WERI-Rb-1 (cell line): ENCODE measurements at regions not wholly inside any gene's neighbourhood (a gene's known extent, or its start where the extent isn't known, plus 50 kb on each side); places are given as distances from the start of the nearest gene placed in this dataset.

ENCODE experiments used
- DNase-seq: peaks from one replicate; pipeline ENCODE4 v3.0.0-alpha.2; 2020
- H3K27ac ChIP-seq: fragments of 250-450 bp; sonication (Bioruptor Pico); 2 replicates; pipeline ENCODE4 v1.5.1; 2020; ENCODE audit warnings: mild to moderate bottlenecking, moderate library complexity
- H3K27me3 ChIP-seq: fragments of 250-450 bp; sonication (Bioruptor Pico); 2 replicates; pipeline ENCODE4 v1.5.1; 2021; ENCODE audit warnings: mild to moderate bottlenecking, low read depth, moderate library complexity; ENCODE audit not compliant: insufficient read depth, severe bottlenecking
- H3K36me3 ChIP-seq: fragments of 250-450 bp; sonication (Bioruptor Pico); 2 replicates; pipeline ENCODE4 v1.5.1; 2020; ENCODE audit warnings: mild to moderate bottlenecking, moderate library complexity
- H3K4me3 ChIP-seq: 2 replicates; pipeline ENCODE4 v1.5.1; 2011; ENCODE audit warnings: low read depth, mild to moderate bottlenecking, control low read depth, low read length
- H3K9me3 ChIP-seq: fragments of 250-450 bp; sonication (Bioruptor Pico); 2 replicates; pipeline ENCODE4 v1.5.1; 2021; ENCODE audit warnings: mild to moderate bottlenecking, moderate library complexity; ENCODE audit not compliant: severe bottlenecking
- CTCF ChIP-seq: IDR thresholded peaks from 2 replicates; pipeline ENCODE4 v1.5.1; 2011; ENCODE audit warnings: low read depth, mild to moderate bottlenecking, control low read depth, inconsistent platforms, low read length

- no peak for TF ChIP-seq CTCF
- no peak for DNase-seq
Observed at GRCh38 chr7:124681946-124682345, 83.6 kb downstream of the GPR37 start.

GRCh38 chr7:124680304-124680703, 85.3 kb downstream of the GPR37 start:
- Histone ChIP-seq H3K27me3 (no peaks in the 10 kb centered on the region), H3K9me3 (no peaks in the 10 kb centered on the region), H3K36me3 (no peaks in the 10 kb centered on the region), H3K4me3 (no peak overlapping the region; the same call in 1 of the 2 replicates), H3K27ac (no peak overlapping the region; the same call in 1 of the 2 replicates)
- no peak for TF ChIP-seq CTCF
- no peak for DNase-seq

More at GRCh38 chr7:124681946-124682345, 83.6 kb downstream of the GPR37 start:
- H3K4me3 ChIP-seq = no peak overlapping the region
- H3K36me3 ChIP-seq = no peaks in the 10 kb centered on the region
- H3K9me3 ChIP-seq = no peaks in the 10 kb centered on the region
- no peaks in the 10 kb centered on the region for H3K27me3 ChIP-seq
- H3K27ac ChIP-seq = no peak overlapping the region

- TF ChIP-seq CTCF = no peak
- no peaks in the 10 kb centered on the region for H3K27me3 ChIP-seq
- no peak overlapping the region for H3K27ac ChIP-seq
- H3K9me3 ChIP-seq = no peaks in the 10 kb centered on the region
- H3K36me3 ChIP-seq = no peaks in the 10 kb centered on the region
- DNase-seq = no peak
- no peak overlapping the region for H3K4me3 ChIP-seq
Observed at GRCh38 chr7:124679586-124680225, 85.9 kb downstream of the GPR37 start.

- Histone ChIP-seq H3K4me3 (no peak overlapping the region), H3K27ac (no peak overlapping the region), H3K36me3 (no peaks in the 10 kb centered on the region), H3K9me3 (no peaks in the 10 kb centered on the region), H3K27me3 (no peaks in the 10 kb centered on the region)
- no peak for DNase-seq
- no peak for TF ChIP-seq CTCF
Observed at GRCh38 chr7:124679146-124679545, 86.4 kb downstream of the GPR37 start.

- no peaks in the 10 kb centered on the region for H3K36me3 ChIP-seq
- no peaks in the 10 kb centered on the region for H3K9me3 ChIP-seq
- no peaks in the 10 kb centered on the region for H3K27me3 ChIP-seq
- H3K4me3 ChIP-seq = no peak overlapping the region
- H3K27ac ChIP-seq = no peak overlapping the region
- TF ChIP-seq CTCF = no peak
- DNase-seq = no peak
Observed at GRCh38 chr7:124674451-124674850, 91.1 kb downstream of the GPR37 start.

DNA sequence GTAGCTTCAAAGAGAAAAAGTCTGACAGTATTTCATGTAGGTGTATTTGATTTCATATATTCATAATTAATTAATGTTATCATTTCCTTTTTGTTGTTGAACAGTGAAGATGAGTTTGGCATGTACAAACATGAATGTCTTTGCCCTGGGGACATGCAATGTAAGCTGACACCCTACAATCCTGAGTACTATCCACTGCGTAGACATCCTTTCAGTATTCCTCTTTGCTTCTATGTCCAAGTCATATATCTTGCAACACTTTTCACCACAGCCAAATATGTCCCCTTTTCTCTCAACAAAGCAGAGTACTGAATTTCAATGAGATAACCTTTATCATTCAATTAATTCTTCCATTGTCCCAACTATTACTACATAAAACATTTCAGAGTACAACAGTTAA, 93.6 kb downstream of the GPR37 start:
- DNase-seq = no peak
- Histone ChIP-seq H3K9me3 (no peaks in the 10 kb centered on the region), H3K4me3 (no peak overlapping the region), H3K27me3 (no peaks in the 10 kb centered on the region), H3K27ac (no peak overlapping the region), H3K36me3 (no peaks in the 10 kb centered on the region)
- TF ChIP-seq CTCF = no peak
